HG03196 (cell line): ENCODE measurements at regions not wholly inside any gene's neighbourhood (a gene's known extent, or its start where the extent isn't known, plus 50 kb on each side); places are given as distances from the start of the nearest gene placed in this dataset.
"Not testable (repeated sequence)": the region's sequence is repeated elsewhere in the genome, so short reads cannot be mapped to it uniquely, and the experiment has no call there.

Experiments used
- ATAC-seq: cut with Tn5 transposase; IDR thresholded peaks from one replicate; pipeline ENCODE4 v1.9.1; 2021; ENCODE audit not compliant: unreplicated experiment

DNA sequence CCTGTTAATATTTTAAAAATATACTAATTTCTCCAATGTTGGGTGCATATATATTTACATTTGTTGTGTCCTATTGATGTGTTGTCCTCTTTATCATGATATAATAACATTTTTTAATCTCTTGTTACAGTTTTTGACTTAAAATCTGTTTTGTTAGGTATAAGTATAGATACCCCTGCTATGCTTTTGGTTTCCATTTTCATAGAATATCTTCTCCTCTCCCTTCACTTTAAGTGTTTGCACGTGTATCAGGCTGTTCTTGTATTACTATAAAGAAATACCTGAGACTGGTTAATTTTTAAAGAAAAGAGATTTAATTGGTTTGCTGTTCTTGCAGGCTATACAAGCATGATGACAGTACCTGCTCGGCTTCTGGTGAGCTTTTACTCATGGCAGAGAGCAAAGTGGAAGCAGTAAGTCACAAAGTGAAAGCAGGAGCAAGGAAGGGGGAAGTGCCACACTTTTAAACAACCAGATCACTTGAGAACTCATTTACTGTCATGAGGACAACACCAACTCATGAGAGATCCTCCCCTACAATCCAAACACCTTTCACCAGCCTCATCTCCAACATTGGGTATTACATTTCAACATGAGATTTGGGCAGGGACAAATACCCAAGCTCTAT is 340.5 kb upstream of the SYNCRIP start:
- no peak for ATAC-seq

DNA sequence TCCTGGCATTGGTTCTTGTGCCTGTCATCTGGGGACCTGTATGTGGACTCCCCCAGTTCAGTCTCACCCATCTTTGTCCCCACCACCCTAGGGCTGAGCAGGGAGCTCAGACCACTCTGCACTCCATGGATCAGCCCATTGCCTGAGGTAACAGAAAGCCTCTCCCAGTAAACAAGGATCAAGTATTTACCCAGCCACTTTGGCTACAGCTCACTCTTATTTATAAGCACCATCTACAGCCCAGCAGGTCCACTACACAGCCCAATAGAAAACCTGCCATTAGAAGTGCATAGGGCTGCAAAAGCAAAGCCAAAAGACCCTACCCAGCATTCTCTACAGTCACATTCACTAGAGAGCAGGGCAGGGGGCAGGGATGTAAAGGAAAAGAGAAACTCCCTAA is 335.0 kb upstream of the SYNCRIP start:
- no peak for ATAC-seq

- ATAC-seq = no peak
These were observed 333.3 kb upstream of the SYNCRIP start for GRCh38 chr6:85975957-85976356.

- ATAC-seq = no peak
These were observed 328.6 kb upstream of the SYNCRIP start for GRCh38 chr6:85971238-85971637.

- ATAC-seq = no peak
These were observed 324.1 kb upstream of the SYNCRIP start for GRCh38 chr6:85966828-85967227.

DNA sequence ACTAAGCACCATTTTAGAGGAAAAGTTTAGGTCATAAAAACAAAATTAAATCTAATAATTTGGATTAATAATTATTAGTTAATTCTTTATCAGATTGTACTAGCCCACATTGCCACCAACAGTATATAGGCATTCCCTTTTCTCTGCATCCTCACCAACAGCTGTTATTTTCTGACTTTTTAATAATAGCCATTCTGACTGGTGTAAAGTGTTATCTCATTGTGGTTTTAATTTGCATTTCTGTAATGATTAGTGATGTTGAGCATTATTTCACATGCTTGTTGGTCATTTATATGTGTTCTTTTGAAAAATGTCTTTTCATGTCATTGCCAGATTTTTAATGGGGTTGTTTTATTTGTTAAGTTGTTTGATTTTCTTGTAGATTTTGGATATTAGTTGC is 319.1 kb upstream of the SYNCRIP start:
- ATAC-seq = no peak

GRCh38 chr6:85961125-85961524 is 318.4 kb upstream of the SYNCRIP start:
- ATAC-seq = no peak

DNA sequence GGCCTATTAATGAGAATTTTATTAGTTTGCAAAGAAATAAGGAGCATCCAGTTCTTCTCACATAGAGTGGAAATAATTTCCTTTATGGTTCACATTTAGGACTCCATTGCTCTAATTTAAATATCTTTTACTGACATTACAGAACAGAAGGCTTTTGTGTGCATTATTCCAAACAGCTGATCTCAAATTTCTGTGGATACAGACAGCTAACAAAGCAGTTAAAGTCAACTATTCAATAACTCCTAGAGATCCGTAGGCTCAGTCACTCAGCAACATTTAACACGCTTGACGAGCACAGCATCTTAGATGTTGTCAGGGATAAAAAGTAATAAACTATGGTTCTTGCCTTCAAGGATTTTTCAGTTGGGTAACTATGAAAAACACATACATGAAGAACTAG is 305.8 kb upstream of the SYNCRIP start:
- ATAC-seq = no peak

DNA sequence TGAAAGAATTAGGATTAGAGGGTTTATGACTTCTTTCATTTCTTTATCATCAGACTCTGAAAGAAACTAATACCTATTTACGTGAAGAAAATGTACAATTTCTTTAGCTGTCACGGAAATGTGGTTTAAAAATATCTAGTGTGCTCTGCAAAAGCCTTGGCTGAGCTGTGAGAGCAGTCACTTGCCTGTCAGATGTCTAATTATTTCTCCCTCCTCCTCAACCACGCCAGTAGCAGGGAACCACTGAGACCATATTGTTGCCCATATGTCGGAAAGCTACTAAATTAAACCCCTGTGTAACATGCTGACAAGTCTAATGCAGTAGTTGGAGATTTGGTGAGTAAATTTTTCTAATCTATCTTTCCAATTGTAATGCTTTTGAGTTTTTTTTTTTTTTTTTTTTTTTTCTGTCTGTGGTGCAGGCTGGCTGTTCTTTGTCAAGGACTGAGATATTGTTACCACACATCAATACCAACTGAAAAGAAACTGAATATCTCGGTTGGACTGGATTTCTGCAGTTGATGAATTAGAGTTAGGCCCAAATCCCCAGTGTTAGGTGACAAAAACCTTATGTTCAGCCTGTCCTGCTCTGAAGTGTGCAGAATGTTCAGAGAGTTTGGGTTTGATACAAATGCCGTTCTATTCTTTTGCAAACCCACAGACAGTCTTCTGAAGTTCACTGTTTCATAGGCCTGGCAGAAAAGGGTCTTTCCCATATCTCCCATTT is 302.9 kb upstream of the SYNCRIP start:
- no peak for ATAC-seq

DNA sequence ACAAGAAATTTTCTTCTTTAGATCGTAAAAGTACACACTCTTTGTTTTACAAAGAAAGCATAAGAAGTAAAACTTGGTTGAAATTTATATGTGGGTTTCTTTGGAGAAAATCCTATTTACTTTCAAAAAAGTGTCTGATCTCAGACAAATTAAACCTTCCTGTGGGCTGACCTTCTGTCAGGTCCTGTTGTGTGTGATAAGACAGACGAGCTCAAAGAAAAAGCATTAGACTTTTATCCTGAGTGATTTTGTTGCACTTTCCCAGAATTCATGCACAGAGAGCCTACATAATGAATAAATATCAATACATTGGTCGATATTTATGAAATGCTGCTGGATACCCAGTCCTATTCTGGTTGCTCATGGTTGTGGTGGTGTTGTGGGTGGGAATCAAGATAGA is 302.1 kb upstream of the SYNCRIP start:
- ATAC-seq = no peak

DNA sequence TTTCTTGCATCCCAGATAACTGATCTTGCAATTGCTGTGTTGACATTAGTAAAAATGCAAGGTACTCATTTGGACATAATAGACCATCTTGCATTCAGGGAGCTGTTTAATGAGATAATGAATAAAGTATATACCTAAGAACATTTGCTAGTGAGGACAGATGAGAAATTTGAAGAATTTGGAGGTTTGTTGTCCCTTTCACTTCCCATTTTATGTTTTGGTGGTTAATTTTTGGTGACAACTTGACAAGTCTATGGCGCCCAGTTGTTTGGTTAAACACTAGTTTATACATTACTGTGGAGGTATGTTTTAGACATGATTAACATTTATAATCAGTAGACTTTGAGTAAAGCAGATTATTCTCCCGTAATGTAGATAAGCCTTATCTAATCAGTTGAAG is 300.2 kb upstream of the SYNCRIP start:
- no peak for ATAC-seq

DNA sequence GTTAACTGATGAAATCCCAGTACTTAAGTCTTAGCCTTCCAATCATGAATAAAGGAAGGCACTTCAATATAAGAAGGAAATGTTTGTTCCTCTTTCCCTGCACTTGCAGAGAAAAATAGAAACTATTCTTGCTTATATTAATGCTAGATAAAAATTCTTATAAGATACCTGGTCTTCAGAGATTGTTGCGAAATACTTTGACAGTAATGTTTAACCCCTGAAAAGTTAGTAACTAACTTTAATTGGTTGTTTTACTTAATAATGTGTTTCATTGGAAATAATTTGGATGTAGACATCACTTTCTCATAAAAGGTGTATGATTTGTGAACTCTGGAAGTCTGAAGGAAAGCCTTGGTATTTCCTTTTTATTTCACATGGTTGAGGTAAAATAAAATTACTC is 294.2 kb upstream of the SYNCRIP start:
- no peak for ATAC-seq

DNA sequence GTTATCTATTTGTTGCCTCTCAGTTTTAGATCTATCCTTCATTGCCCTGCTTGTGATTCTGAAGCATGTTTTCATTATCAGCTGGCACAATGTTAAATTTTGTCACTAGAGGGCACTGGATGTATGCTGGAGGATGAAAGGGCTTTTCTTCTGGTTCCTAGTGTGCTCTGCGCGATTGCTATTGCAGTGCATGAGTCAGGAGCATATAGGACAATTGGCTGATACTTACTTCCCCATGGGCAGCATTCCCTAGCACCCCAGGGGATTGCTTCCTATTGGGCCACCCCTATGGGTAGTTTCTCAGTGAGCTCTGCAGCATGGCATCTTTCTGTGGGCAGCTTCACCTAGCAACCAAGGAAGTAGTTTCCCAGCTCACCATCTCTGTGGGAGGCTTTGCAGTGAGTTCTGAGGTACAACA is 280.3 kb upstream of the SYNCRIP start:
- ATAC-seq = peak; percentile 93

DNA sequence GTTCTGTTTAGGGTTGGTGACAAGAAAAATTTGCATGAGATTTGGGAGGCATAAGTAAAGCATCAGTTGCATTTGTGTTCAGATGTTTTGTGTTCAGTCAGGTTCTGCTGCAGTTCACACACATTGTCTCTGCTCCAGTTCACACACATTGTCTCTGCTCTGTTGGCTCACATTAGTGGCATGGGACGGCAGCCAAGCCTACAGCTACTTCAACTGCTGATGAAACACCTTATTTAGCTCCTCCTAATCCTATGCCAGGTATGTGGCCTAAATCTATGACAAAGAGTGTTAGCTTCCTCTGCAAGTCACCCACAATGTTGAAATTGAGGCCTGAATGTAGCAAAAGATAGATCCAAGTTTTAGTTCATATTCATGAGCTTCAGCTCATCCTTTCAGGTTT is 278.1 kb upstream of the SYNCRIP start:
- no peak for ATAC-seq

GRCh38 chr6:85917522-85917921 is 274.8 kb upstream of the SYNCRIP start:
- ATAC-seq = no peak

DNA sequence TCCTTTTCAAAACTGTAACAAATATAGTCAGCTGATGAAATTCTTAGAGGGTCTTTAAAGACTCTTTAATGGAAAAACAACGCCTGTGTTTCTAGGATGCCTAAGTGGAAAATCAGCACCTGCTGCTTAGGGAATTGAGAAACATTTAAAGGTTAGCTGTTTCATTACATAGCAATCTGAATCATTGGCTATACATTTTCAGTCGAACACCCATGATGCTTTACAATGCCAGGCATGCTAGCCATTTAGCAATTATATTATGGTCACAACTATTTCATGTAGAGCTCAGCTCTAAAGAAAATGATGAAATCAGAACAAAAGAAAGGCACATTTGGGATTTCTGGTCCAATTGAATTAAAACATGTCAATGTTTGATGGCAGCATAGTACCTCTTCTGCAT is 270.3 kb upstream of the SYNCRIP start:
- no peak for ATAC-seq

DNA sequence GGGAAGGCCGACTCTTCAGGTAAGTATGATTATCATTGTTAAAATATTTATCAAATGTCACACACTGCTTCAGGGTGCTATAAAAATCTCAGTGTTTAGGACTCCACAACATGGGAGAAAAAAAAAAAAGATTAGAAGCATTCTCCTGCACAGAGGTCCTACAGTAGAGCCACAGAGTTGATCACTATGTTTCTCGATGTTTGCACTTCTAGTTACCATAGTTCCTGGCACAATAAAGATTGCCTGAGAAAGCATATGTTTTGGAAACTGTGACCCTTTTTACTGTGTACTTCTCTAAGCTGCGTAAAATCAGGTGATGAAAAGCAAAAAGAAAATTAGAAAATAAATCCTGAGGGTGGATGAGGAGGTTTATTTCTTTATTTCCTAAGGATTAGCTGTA is 269.9 kb upstream of the SYNCRIP start:
- no peak for ATAC-seq

DNA sequence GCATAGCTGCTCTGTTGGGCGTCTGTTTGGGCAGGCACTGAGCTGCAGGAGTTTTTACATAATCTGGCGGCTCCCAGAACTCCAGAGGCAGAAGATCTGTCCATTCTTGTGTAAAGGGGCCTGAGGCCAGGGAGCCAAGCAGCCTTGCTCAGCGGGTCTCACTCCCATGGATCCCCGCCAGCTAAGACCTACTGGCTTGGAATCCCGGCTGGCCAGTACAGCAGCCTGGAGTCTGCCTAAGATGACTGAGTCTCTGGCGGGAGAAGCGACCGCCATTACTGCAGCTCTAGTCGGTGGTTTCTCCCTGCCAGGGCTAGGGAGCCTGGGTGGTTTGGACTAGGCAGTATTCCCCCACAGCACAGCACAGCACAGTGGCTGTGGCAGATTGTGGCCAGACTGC is 268.4 kb upstream of the SYNCRIP start:
- ATAC-seq = no peak

- not testable (repeated sequence) for ATAC-seq
These were observed 265.4 kb upstream of the SYNCRIP start for GRCh38 chr6:85908120-85908519.

- ATAC-seq = no peak
These were observed 249.7 kb upstream of the SYNCRIP start for GRCh38 chr6:85892346-85892745.

GRCh38 chr6:85887461-85887860 is 244.8 kb upstream of the SYNCRIP start:
- no peak for ATAC-seq

DNA sequence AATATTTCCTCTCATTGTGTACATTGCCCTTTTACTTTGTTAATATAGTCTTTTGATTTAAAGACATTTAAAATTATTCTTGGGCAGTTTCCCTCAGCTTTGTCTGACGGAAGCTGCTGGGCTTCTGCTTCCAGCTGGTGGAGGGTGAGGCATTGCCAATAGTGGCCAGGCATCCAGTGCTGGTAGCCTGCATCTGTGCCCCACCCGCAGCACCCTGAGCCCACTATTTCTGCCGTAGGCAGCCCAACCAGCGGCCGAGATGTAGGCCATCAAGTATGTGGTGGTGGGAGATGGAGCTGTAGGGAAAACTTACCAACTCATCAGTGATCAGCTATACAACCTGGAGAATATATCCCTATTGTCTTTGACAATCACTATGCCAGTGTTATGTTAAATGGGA is 226.0 kb upstream of the SYNCRIP start:
- ATAC-seq = no peak

- ATAC-seq = no peak
These were observed 224.9 kb upstream of the SYNCRIP start for GRCh38 chr6:85867595-85867994.
